ENCODE measurements at regions not wholly inside any gene's neighbourhood (a gene's known extent, or its start where the extent isn't known, plus 50 kb on each side); places are given as distances from the start of the nearest gene placed in this dataset.

GRCh38 chr2:196291873-196292800 lies 120.8 kb upstream of the STK17B start:
- no peak for TF ChIP-seq EZH2phosphoT487 (IDR thresholded peaks at IDR 0.05; ENCODE audit: borderline replicate concordance, low read length)
- TF ChIP-seq, protein P1, sequence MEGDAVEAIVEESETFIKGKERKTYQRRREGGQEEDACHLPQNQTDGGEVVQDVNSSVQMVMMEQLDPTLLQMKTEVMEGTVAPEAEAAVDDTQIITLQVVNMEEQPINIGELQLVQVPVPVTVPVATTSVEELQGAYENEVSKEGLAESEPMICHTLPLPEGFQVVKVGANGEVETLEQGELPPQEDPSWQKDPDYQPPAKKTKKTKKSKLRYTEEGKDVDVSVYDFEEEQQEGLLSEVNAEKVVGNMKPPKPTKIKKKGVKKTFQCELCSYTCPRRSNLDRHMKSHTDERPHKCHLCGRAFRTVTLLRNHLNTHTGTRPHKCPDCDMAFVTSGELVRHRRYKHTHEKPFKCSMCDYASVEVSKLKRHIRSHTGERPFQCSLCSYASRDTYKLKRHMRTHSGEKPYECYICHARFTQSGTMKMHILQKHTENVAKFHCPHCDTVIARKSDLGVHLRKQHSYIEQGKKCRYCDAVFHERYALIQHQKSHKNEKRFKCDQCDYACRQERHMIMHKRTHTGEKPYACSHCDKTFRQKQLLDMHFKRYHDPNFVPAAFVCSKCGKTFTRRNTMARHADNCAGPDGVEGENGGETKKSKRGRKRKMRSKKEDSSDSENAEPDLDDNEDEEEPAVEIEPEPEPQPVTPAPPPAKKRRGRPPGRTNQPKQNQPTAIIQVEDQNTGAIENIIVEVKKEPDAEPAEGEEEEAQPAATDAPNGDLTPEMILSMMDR (IDR thresholded peaks at IDR 0.05; ENCODE audit: low read depth, low read length, poor library complexity, severe bottlenecking) = no peak

Measured in DOHH2 (cell line).